IMR-90 (cell line): ENCODE measurements at regions not wholly inside any gene's neighbourhood (a gene's known extent, or its start where the extent isn't known, plus 50 kb on each side); places are given as distances from the start of the nearest gene placed in this dataset.

Experiments used
- ATAC-seq: fragments of 200-7000 bp; cut with Tn5 transposase; 2 replicates; pipeline ENCODE4 v1.9.1; 2020; ENCODE audit warnings: low read depth, mild to moderate bottlenecking, moderate library complexity
- BruUV-seq: library from RNA; stranded (reverse); fragments of 400-500 nt; replicated peaks from 2 replicates; lab custom pipeline; 2021; lab: Mats Ljungman, UMichigan
- CTCF ChIA-PET: fragments of 300-600 bp; formaldehyde crosslinking; extraction: SDS; loops from one replicate; lab custom pipeline; 2021; ENCODE audit warnings: antibody characterized with exemption; lab: Yijun Ruan, JAX
- POLR2A ChIA-PET: fragments of 300-600 bp; sonication (Branson Sonifier 250); formaldehyde crosslinking; loops from one replicate; lab custom pipeline; 2022; ENCODE audit warnings: antibody characterized with exemption; ENCODE audit not compliant: unreplicated experiment; lab: Charles Lee
- DNase-seq: peaks from one replicate; pipeline ENCODE4 v3.0.0; 2013
- H2AFZ ChIP-seq: replicated peaks from 2 replicates; pipeline ENCODE3; 2013; ENCODE audit warnings: low read length, mild to moderate bottlenecking; ENCODE audit not compliant: poor library complexity
- H2AK5ac ChIP-seq: 2 replicates; pipeline ENCODE4 v1.6.1; 2013; ENCODE audit warnings: low read depth, low read length, inconsistent platforms
- H2AK9ac ChIP-seq: replicated peaks from 2 replicates; pipeline ENCODE3; 2013; ENCODE audit warnings: mild to moderate bottlenecking, low read depth, low read length, moderate library complexity; ENCODE audit not compliant: poor library complexity
- H2BK120ac ChIP-seq: 2 replicates; pipeline ENCODE4 v1.6.1; 2013; ENCODE audit warnings: low read depth, low read length, inconsistent platforms
- H2BK15ac ChIP-seq: 3 replicates; pipeline ENCODE4 v1.6.1; 2013; ENCODE audit warnings: low read depth, low read length, inconsistent platforms
- H2BK20ac ChIP-seq: 2 replicates; pipeline ENCODE4 v1.6.1; 2013; ENCODE audit warnings: low read depth, mild to moderate bottlenecking, inconsistent platforms, low read length, moderate library complexity
- H2BK5ac ChIP-seq: 2 replicates; pipeline ENCODE4 v1.6.1; 2013; ENCODE audit warnings: mild to moderate bottlenecking, low read depth, low read length, inconsistent platforms; ENCODE audit not compliant: poor library complexity, severe bottlenecking
- H3K14ac ChIP-seq: replicated peaks from 2 replicates; pipeline ENCODE4 v1.6.1; 2013; ENCODE audit warnings: low read depth, low read length, inconsistent platforms
- H3K18ac ChIP-seq: 2 replicates; pipeline ENCODE4 v1.6.1; 2013; ENCODE audit warnings: low read depth, low read length, control low read depth
- H3K23ac ChIP-seq: 2 replicates; pipeline ENCODE4 v1.6.1; 2013; ENCODE audit warnings: low read depth, low read length, inconsistent platforms
- H3K27ac ChIP-seq: 2 replicates; pipeline ENCODE4 v1.5.1; 2013; ENCODE audit warnings: mild to moderate bottlenecking, control low read depth, low read length; ENCODE audit not compliant: insufficient read depth
- H3K27me3 ChIP-seq: 2 replicates; pipeline ENCODE4 v1.6.1; 2013; ENCODE audit warnings: low read length; ENCODE audit not compliant: control insufficient read depth, insufficient read depth
- H3K36me3 ChIP-seq: 2 replicates; pipeline ENCODE4 v1.6.1; 2013; ENCODE audit warnings: low read length, mixed read lengths; ENCODE audit not compliant: control insufficient read depth, insufficient read depth
- H3K4ac ChIP-seq: 2 replicates; pipeline ENCODE4 v1.6.1; 2013; ENCODE audit warnings: low read depth, low read length, inconsistent platforms
- H3K4me1 ChIP-seq: 2 replicates; pipeline ENCODE4 v1.6.1; 2013; ENCODE audit warnings: low read length, mixed read lengths; ENCODE audit not compliant: control insufficient read depth, insufficient read depth
- H3K4me2 ChIP-seq: 2 replicates; pipeline ENCODE4 v1.6.1; 2013; ENCODE audit warnings: low read depth, mild to moderate bottlenecking, control low read depth, low read length, moderate library complexity
- H3K4me3 ChIP-seq: 2 replicates; pipeline ENCODE4 v1.5.1; 2013; ENCODE audit warnings: low read depth, mild to moderate bottlenecking, control low read depth, low read length, moderate library complexity; ENCODE audit not compliant: insufficient read depth
- H3K56ac ChIP-seq: 2 replicates; pipeline ENCODE4 v1.6.1; 2013; ENCODE audit warnings: low read length, inconsistent platforms; ENCODE audit not compliant: insufficient read depth; ENCODE audit errors: extremely low read depth
- H3K79me1 ChIP-seq, 2 experiments: 2 replicates each; pipeline ENCODE4 v1.6.1; 2013; ENCODE audit warnings: low read length in 2 of 2, inconsistent platforms in 1 of 2, low read depth in 1 of 2
- H3K9ac ChIP-seq: 2 replicates; pipeline ENCODE4 v1.6.1; 2013; ENCODE audit warnings: low read depth, low read length, control low read depth
- H3K9me1 ChIP-seq: 2 replicates; pipeline ENCODE4 v1.6.1; 2013; ENCODE audit warnings: low read length, inconsistent platforms; ENCODE audit not compliant: insufficient read depth
- H3K9me3 ChIP-seq: 2 replicates; pipeline ENCODE4 v1.6.1; 2013; ENCODE audit warnings: low read length; ENCODE audit not compliant: control insufficient read depth, insufficient read depth
- H4K20me1 ChIP-seq: 2 replicates; pipeline ENCODE4 v1.6.1; 2013; ENCODE audit warnings: low read length, inconsistent platforms; ENCODE audit not compliant: insufficient read depth
- H4K5ac ChIP-seq: 2 replicates; pipeline ENCODE4 v1.6.1; 2013; ENCODE audit warnings: mild to moderate bottlenecking, low read depth, low read length, control low read depth
- H4K8ac ChIP-seq, 2 experiments: 2 replicates each; pipeline ENCODE4 v1.6.1; 2013; ENCODE audit warnings: low read depth in 2 of 2, low read length in 2 of 2, control low read depth in 1 of 2, inconsistent platforms in 1 of 2
- H4K91ac ChIP-seq: 2 replicates; pipeline ENCODE4 v1.6.1; 2013; ENCODE audit warnings: low read depth, low read length, inconsistent platforms; ENCODE audit not compliant: insufficient read depth
- RCOR1 ChIP-seq: IDR thresholded peaks from 2 replicates; pipeline ENCODE4 v1.6.1; 2012; ENCODE audit warnings: mild to moderate bottlenecking, low read length, improper control_type of control experiment; ENCODE audit not compliant: insufficient replicate concordance
- WGBS, 2 experiments: methylation state at CpG; one replicate each; pipeline versions ENCODE4 v1.1.5 to v1.1.7; 2013; ENCODE audit warnings: missing lambda C conversion rate in 2 of 2; ENCODE audit not compliant: insufficient read length in 1 of 2; ENCODE audit errors: extremely low coverage in 2 of 2; 5-methylcytosine and 5-hydroxymethylcytosine counted together
- dilution Hi-C: fragments of 300-500 bp; cut with HindIII; formaldehyde crosslinking; loops from one replicate; pipeline ENCODE4 v1.14.3; 2018; ENCODE audit warnings: low sequenced_read_pairs; ENCODE audit not compliant: unreplicated experiment
- in situ Hi-C: fragments of 300-500 bp; cut with MboI; formaldehyde crosslinking; loops from 3 replicates; pipeline ENCODE4 v1.14.3; 2019; ENCODE audit warnings: low sequenced_read_pairs, inconsistent platforms, mixed read lengths
- intact Hi-C: fragments of 100-400 bp; cut with micrococcal nuclease; formaldehyde crosslinking; loops from 2 replicates; pipeline ENCODE4 v1.10.0; 2022
- TF ChIP-seq, protein P1 (sequence below): fragments of 150-350 bp; IDR thresholded peaks from 2 replicates; pipeline ENCODE4 v1.6.1; 2016; ENCODE audit warnings: low read depth, mild to moderate bottlenecking, low read length, moderate library complexity, borderline replicate concordance

GRCh38 chr2:15038366-15039364 lies 406.1 kb downstream of the LRATD1 start:
- Histone ChIP-seq H3K27ac (no peak overlapping the region), H3K27me3 (no peaks in the 10 kb centered on the region), H3K4me3 (no peak overlapping the region), H4K91ac (no peak overlapping the region), H2AK5ac (no peak overlapping the region), H3K9me3 (no peaks in the 10 kb centered on the region), H3K36me3 (no peaks in the 10 kb centered on the region), H2AFZ (no peak overlapping the region), H2BK15ac (no peak overlapping the region), H3K14ac (no peak overlapping the region), H2BK20ac (no peak overlapping the region), H3K23ac (no peak overlapping the region; the same call in 1 of the 2 replicates), H3K56ac (no peak overlapping the region), H2BK120ac (no peak overlapping the region), H3K9me1 (peaks cover 9% of the 10 kb centered on the region), H3K4me2 (no peak overlapping the region), H3K79me1 (no peaks in the 10 kb centered on the region), H2AK9ac (no peak overlapping the region), H3K4ac (no peak overlapping the region), H2BK5ac (no peak overlapping the region), H4K8ac (no peak overlapping the region), H4K20me1 (no peaks in the 10 kb centered on the region), H4K5ac (no peak overlapping the region), H3K4me1 (peaks cover 14% of the 10 kb centered on the region), H3K18ac (no peak overlapping the region), H3K9ac (no peak overlapping the region)
- dilution Hi-C loops = no loop called here
- no TSS peak for BruUV-seq
- intact Hi-C loops = no loop called here
- TF ChIP-seq, protein P1, sequence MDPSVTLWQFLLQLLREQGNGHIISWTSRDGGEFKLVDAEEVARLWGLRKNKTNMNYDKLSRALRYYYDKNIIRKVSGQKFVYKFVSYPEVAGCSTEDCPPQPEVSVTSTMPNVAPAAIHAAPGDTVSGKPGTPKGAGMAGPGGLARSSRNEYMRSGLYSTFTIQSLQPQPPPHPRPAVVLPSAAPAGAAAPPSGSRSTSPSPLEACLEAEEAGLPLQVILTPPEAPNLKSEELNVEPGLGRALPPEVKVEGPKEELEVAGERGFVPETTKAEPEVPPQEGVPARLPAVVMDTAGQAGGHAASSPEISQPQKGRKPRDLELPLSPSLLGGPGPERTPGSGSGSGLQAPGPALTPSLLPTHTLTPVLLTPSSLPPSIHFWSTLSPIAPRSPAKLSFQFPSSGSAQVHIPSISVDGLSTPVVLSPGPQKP = no peak
- TF ChIP-seq RCOR1 = peak; percentile 57
- ChIA-PET POLR2A (no interaction called here), CTCF (no interaction called here)
- 33% methylated on average over 1 of the region's 15 CpGs; no CpG with 5 or more reads in 1 of the 2 experiments for whole genome bisulfite sequencing, 2 experiments
- in situ Hi-C loops = loop anchor here (25.0 kb wide), 1 partner anchor 549 kb away; the partner anchor contains the start of gene DDX1
- ATAC-seq (no peak), DNase-seq (peak; percentile 36)
